K562 (cell line): ENCODE measurements at regions not wholly inside any gene's neighbourhood (a gene's known extent, or its start where the extent isn't known, plus 50 kb on each side); places are given as distances from the start of the nearest gene placed in this dataset.

Experiments used
- ATAC-seq: fragments of 200-7000 bp; cut with Tn5 transposase; 3 replicates; pipeline ENCODE4 v1.9.1; 2020; ENCODE audit warnings: moderate library complexity
- BruUV-seq: library from RNA; stranded (reverse); fragments of 400-500 nt; replicated peaks from 2 replicates; lab custom pipeline; 2021; lab: Mats Ljungman, UMichigan
- CTCF ChIA-PET: fragments of 300-600 bp; formaldehyde crosslinking; extraction: SDS; loops from one replicate; lab custom pipeline; 2021; ENCODE audit warnings: low intra/inter-chr PET ratio; lab: Yijun Ruan, JAX
- POLR2A ChIA-PET: fragments of 300-600, 350-650 bp; sonication (Branson Sonifier 250); formaldehyde crosslinking; extraction: SDS; loops from one replicate; lab custom pipeline; 2021; ENCODE audit warnings: antibody characterized with exemption, inconsistent platforms; lab: Yijun Ruan, JAX
- DNase-seq, 4 experiments: peaks; one replicate each; pipeline versions ENCODE4 v3.0.0 to v3.0.0-alpha.2; 2011 to 2018; ENCODE audit warnings: low spot score in 3 of 4, mixed read lengths in 3 of 4; ENCODE audit errors: extremely low read depth in 1 of 4
- FAIRE-seq: peaks from 2 replicates; lab custom pipeline; 2011; peaks lifted over from hg19 to GRCh38; lab: Jason Lieb, UNC
- H2AFZ ChIP-seq: 2 replicates; pipeline ENCODE4 v1.6.0; 2011; ENCODE audit warnings: low read depth, low read length, control low read depth, inconsistent platforms
- H3K27ac ChIP-seq: fragments of 200-600 bp; 3 replicates; pipeline ENCODE4 v1.8.0; 2011; ENCODE audit warnings: low read depth, mild to moderate bottlenecking, control low read depth, inconsistent platforms, low read length, moderate library complexity, mixed read lengths; ENCODE audit errors: extremely low read depth
- H3K27me3 ChIP-seq, 2 experiments: fragments of 300-600 bp in 1 of 2; 2 replicates in 1 of 2; 3 replicates in 1 of 2; pipeline versions ENCODE4 v1.6.0 to v1.8.0; 2011; ENCODE audit warnings: inconsistent platforms in 2 of 2, low read length in 2 of 2, mild to moderate bottlenecking in 1 of 2, mixed read lengths in 1 of 2, moderate library complexity in 1 of 2; ENCODE audit not compliant: control insufficient read depth in 2 of 2, insufficient read depth in 2 of 2
- H3K36me3 ChIP-seq: fragments of 300-600 bp; 3 replicates; pipeline ENCODE4 v1.8.0; 2011; ENCODE audit warnings: mild to moderate bottlenecking, low read length, inconsistent platforms; ENCODE audit not compliant: control insufficient read depth, insufficient read depth
- H3K4me1 ChIP-seq, 2 experiments: fragments of 200-600 bp in 1 of 2; replicated peaks in 1 of 2; 2 replicates in 1 of 2; 3 replicates in 1 of 2; pipeline versions ENCODE4 v1.5.1 to v1.8.0; 2011; ENCODE audit warnings: inconsistent platforms in 2 of 2, low read length in 2 of 2, mild to moderate bottlenecking in 1 of 2, mixed read lengths in 1 of 2, moderate library complexity in 1 of 2; ENCODE audit not compliant: control insufficient read depth in 2 of 2, insufficient read depth in 2 of 2
- H3K4me2 ChIP-seq: 2 replicates; pipeline ENCODE4 v1.6.1; 2011; ENCODE audit warnings: low read length, control low read depth, inconsistent platforms, mixed read lengths; ENCODE audit not compliant: insufficient read depth
- H3K4me3 ChIP-seq: fragments of 200-600 bp; sonication (generic), shearing (Covaris generic); 2 replicates; pipeline ENCODE4 v1.5.1; 2016; ENCODE audit warnings: control low read depth, inconsistent platforms
- H3K79me2 ChIP-seq: fragments of 200-600 bp; 3 replicates; pipeline ENCODE4 v1.8.0; 2011; ENCODE audit warnings: low read length, inconsistent platforms; ENCODE audit not compliant: control insufficient read depth, insufficient read depth
- H3K9ac ChIP-seq, 2 experiments: 2 replicates each; pipeline versions ENCODE4 v1.6.0 to v1.6.1; 2011; ENCODE audit warnings: low read depth in 2 of 2, low read length in 2 of 2, control low read depth in 1 of 2, inconsistent platforms in 1 of 2, mild to moderate bottlenecking in 1 of 2, mixed read lengths in 1 of 2; ENCODE audit not compliant: insufficient read depth in 1 of 2
- H3K9me1 ChIP-seq: one replicate; pipeline ENCODE4 v1.6.0; 2011; ENCODE audit warnings: inconsistent platforms, mild to moderate bottlenecking, low read length, moderate library complexity; ENCODE audit not compliant: control insufficient read depth, insufficient read depth
- H3K9me3 ChIP-seq: replicated peaks from 2 replicates; pipeline ENCODE4 v1.5.1; 2011; ENCODE audit warnings: low read depth, low read length, inconsistent platforms; ENCODE audit not compliant: control insufficient read depth, insufficient read depth
- H4K20me1 ChIP-seq: replicated peaks from 2 replicates; pipeline ENCODE4 v1.6.1; 2011; ENCODE audit warnings: low read length, inconsistent platforms, mixed read lengths; ENCODE audit not compliant: control insufficient read depth, insufficient read depth
- EGR1 ChIP-seq: fragments of 450-650 bp; conservative IDR thresholded peaks from 2 replicates; pipeline ENCODE4 v1.6.1; 2017; ENCODE audit warnings: mild to moderate bottlenecking
- ESRRA ChIP-seq: fragments of 450-650 bp; IDR thresholded peaks from 2 replicates; pipeline ENCODE4 v1.6.1; 2014; ENCODE audit warnings: low read depth, mild to moderate bottlenecking, moderate library complexity, borderline replicate concordance
- GTF2E2 ChIP-seq: fragments of 200-800 bp; sonication (Bioruptor generic); IDR thresholded peaks from 2 replicates; pipeline ENCODE4 v1.6.1; 2016; ENCODE audit warnings: missing genetic modification characterization, missing compliant biosample characterization
- HMG20B ChIP-seq: fragments of 250-450 bp; sonication (Bioruptor Pico); IDR thresholded peaks from 2 replicates; pipeline ENCODE4 v1.5.0; 2021; ENCODE audit warnings: mild to moderate bottlenecking
- MAZ ChIP-seq, 2 experiments: fragments of 450-650 bp in 1 of 2; sonication (generic) in 1 of 2; formaldehyde crosslinking; IDR thresholded peaks in 1 of 2; conservative IDR thresholded peaks in 1 of 2; 2 replicates each; pipeline versions ENCODE4 v1.4.0 to v1.5.0; 2020; ENCODE audit warnings: mild to moderate bottlenecking in 1 of 2, missing genetic modification reagents in 1 of 2
- NCOA1 ChIP-seq: fragments of 450-650 bp; IDR thresholded peaks from 2 replicates; pipeline ENCODE4 v1.6.1; 2016; ENCODE audit warnings: low read depth
- POLR2G ChIP-seq: fragments of 200-400 bp; formaldehyde crosslinking; IDR thresholded peaks from 2 replicates; pipeline ENCODE4 v1.6.1; 2017; ENCODE audit warnings: low read depth, mild to moderate bottlenecking, antibody characterized with exemption, low read length, moderate library complexity
- RBFOX2 ChIP-seq: fragments of 200-400 bp; formaldehyde crosslinking; IDR thresholded peaks from 2 replicates; pipeline ENCODE4 v1.6.1; 2017; ENCODE audit warnings: low read depth, mild to moderate bottlenecking, low read length, moderate library complexity
- ZNF311 ChIP-seq: fragments of 250-450 bp; sonication (Bioruptor Pico); IDR thresholded peaks from 2 replicates; pipeline ENCODE4 v1.4.0; 2020; ENCODE audit warnings: mild to moderate bottlenecking, moderate library complexity
- ZNF431 ChIP-seq: sonication (generic); formaldehyde crosslinking; IDR thresholded peaks from 2 replicates; pipeline ENCODE4 v1.8.0; 2022; ENCODE audit warnings: mild to moderate bottlenecking, missing genetic modification reagents
- WGBS: fragments of 100-300 bp; shearing (Covaris generic); methylation state at CpG from one replicate; pipeline ENCODE4 v1.1.6; 2016; ENCODE audit warnings: low coverage, mixed read lengths; ENCODE audit not compliant: insufficient coverage; ENCODE audit errors: missing lambda C conversion rate; 5-methylcytosine and 5-hydroxymethylcytosine counted together
- in situ Hi-C: fragments of 300-500 bp; cut with MboI; formaldehyde crosslinking; loops from 4 replicates; pipeline ENCODE4 v1.15.0; 2018; ENCODE audit warnings: inconsistent platforms, mixed read lengths
- intact Hi-C: fragments of 100-400 bp; cut with micrococcal nuclease; formaldehyde crosslinking; loops from 2 replicates; pipeline ENCODE4 v1.14.2; 2022
- TF ChIP-seq, protein P1 (sequence below): sonication (generic); formaldehyde crosslinking; IDR thresholded peaks from 2 replicates; pipeline ENCODE4 v1.4.0; 2020; ENCODE audit warnings: mild to moderate bottlenecking, missing genetic modification reagents

DNA sequence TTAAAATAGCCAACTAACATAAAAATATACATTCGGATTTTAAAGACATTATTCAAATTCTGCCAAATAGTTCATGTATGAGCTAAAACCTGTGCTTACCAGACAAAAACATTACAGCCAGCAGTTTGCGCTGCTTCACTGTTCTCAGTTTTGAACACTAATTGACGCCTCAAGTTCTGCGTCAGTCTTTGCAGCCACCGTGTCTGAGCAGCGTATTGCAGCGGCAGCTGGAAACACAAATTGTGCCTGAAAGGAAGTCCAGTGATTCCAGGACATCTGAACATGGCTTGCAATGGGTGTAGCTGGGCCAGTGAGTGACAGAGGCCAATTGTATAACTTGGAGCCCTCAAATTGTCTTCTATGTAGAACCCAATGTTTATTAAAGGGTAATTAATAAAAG lies 267.6 kb downstream of the TFCP2L1 start:
- Histone ChIP-seq H3K27ac (no peak overlapping the region), H2AFZ (no peak overlapping the region), H3K79me2 (no peaks in the 10 kb centered on the region), H3K4me1 (peaks cover 0 to 11% of the 10 kb centered on the region in 2 experiments; a peak in 2 of 5 replicates), H3K4me3 (no peak overlapping the region), H3K36me3 (no peaks in the 10 kb centered on the region), H4K20me1 (no peaks in the 10 kb centered on the region; the same call in 1 of the 2 replicates), H3K27me3 (peaks cover 0 to 35% of the 10 kb centered on the region in 2 experiments; a peak in 2 of 5 replicates), H3K9ac (no peak overlapping the region), H3K4me2 (no peak overlapping the region), H3K9me3 (no peaks in the 10 kb centered on the region), H3K9me1 (no peaks in the 10 kb centered on the region)
- ATAC-seq (no peak), DNase-seq (no peak), FAIRE-seq (no peak)
- no TSS peak for BruUV-seq
- intact Hi-C loops: no loop called here
- in situ Hi-C loops: no loop called here
- no peak for TF ChIP-seq ZNF311 (CRISPR knock-in tag)
- no peak for TF ChIP-seq NCOA1
- no peak for TF ChIP-seq ESRRA
- WGBS: 6% methylated on average over 7 of the region's 7 CpGs
- ChIA-PET CTCF (no interaction called here), POLR2A (no interaction called here)

DNA sequence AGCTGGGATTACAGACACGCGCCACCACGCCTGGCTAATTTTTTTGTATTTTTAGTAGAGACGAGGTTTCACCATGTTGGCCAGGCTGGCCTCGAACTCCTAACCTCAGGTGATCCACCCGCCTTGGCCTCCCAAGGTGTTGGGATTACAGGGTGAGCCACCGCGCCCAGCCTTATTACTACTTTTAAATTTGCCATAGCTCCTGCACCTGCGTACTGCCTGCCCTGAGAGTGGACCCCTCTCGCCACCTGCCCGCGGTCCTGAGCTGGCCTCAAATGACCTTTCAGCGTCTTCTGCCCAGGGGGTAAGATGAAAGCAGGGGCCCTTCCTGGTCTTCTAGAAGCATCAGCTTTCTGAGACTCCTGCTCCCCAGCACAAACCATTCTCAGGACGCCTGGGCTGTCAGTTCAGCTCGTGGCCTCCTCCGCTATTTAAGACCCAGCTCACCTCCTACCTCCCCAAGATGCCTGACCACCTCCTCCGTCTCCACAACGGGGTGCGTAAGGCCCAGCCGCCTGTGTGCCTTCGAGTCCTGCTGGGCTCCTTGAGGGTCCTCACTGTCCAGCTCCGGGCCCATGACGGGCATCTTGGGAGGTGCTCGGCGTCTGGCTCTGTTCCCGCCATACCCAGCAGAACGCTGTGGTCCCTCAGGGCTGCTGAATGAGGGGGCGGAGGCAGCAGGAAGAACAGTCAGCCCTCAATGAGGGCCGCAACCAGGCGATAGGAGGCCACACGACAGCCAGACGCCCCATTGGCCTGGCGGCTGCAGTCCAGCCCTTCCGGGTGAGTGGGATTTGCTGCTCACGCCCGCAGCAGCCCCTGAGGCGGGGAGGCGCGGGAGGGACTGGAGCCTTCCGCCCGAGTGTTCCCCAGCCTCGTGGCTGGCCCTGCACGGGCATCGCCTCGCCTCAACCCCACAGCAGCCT lies 266.6 kb downstream of the TFCP2L1 start:
- Histone ChIP-seq H3K79me2 (no peaks in the 10 kb centered on the region), H2AFZ (peak overlapping the region; percentile 84), H3K9ac (no peak overlapping the region), H3K9me1 (no peaks in the 10 kb centered on the region), H3K27me3 (peaks cover 0 to 35% of the 10 kb centered on the region in 2 experiments; a peak in 2 of 5 replicates), H3K4me2 (peak overlapping the region; percentile 52; the same call in 1 of the 2 replicates), H3K36me3 (no peaks in the 10 kb centered on the region), H3K4me3 (no peak overlapping the region), H3K9me3 (no peaks in the 10 kb centered on the region), H4K20me1 (no peaks in the 10 kb centered on the region; the same call in 1 of the 2 replicates), H3K4me1 (peaks cover 0 to 11% of the 10 kb centered on the region in 2 experiments; a peak in 2 of 5 replicates), H3K27ac (no peak overlapping the region)
- BruUV-seq: no TSS peak
- no peak for FAIRE-seq
- ChIA-PET CTCF (no interaction called here), POLR2A (no interaction called here)
- peak; percentile 37 to 63 (median 62) for DNase-seq
- peak; percentile 91 for ATAC-seq
- 11% methylated on average over 41 of the region's 45 CpGs for WGBS
- in situ Hi-C loops (no loop called here), intact Hi-C loops (no loop called here)
- no peak for TF ChIP-seq HMG20B (CRISPR knock-in tag)
- TF ChIP-seq POLR2G: peak; percentile 62
- TF ChIP-seq MAZ (CRISPR knock-in tag; conservative IDR thresholded peaks at IDR 0.05 in 1 of 2, IDR thresholded peaks at IDR 0.05 in 1 of 2): 0 out of 4 replicates have a peak, but pooled peaks of 1 of the 2 experiments have one; percentile 12
- TF ChIP-seq EGR1: peak; percentile 71
- TF ChIP-seq RBFOX2: peak; percentile 44; the same call in 1 of the 2 replicates
- TF ChIP-seq ZNF431 (CRISPR knock-in tag): no peak
- TF ChIP-seq, protein P1, sequence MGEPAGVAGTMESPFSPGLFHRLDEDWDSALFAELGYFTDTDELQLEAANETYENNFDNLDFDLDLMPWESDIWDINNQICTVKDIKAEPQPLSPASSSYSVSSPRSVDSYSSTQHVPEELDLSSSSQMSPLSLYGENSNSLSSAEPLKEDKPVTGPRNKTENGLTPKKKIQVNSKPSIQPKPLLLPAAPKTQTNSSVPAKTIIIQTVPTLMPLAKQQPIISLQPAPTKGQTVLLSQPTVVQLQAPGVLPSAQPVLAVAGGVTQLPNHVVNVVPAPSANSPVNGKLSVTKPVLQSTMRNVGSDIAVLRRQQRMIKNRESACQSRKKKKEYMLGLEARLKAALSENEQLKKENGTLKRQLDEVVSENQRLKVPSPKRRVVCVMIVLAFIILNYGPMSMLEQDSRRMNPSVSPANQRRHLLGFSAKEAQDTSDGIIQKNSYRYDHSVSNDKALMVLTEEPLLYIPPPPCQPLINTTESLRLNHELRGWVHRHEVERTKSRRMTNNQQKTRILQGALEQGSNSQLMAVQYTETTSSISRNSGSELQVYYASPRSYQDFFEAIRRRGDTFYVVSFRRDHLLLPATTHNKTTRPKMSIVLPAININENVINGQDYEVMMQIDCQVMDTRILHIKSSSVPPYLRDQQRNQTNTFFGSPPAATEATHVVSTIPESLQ (CRISPR knock-in tag): no peak
- TF ChIP-seq GTF2E2 (tag): no peak
